GM21825 (cell line): ENCODE measurements at regions not wholly inside any gene's neighbourhood (a gene's known extent, or its start where the extent isn't known, plus 50 kb on each side); places are given as distances from the start of the nearest gene placed in this dataset.

Experiments used
- ATAC-seq: cut with Tn5 transposase; IDR thresholded peaks from one replicate; pipeline ENCODE4 v1.9.1; 2021; ENCODE audit warnings: mild to moderate bottlenecking, moderate library complexity; ENCODE audit not compliant: unreplicated experiment

DNA sequence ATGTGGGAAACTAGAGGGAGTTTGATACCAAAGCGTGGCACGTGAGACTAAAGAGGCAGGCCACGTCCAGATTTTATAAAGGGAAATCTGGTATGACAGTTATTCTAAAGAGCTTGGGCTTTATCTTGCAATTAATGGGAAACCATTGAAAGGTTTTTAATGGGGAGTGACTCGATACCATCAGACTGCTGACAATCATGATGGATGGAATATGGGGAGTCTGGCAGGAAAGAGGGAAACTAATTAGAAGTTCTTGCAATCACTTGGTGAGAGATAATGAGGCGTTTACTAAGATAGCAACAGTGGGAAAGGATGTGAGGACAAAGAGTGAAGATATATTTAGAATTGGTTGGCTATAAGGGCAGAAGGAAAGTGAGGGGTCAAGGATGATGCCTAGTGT lies 94.0 kb downstream of the MBL2 start:
- ATAC-seq: no peak

DNA sequence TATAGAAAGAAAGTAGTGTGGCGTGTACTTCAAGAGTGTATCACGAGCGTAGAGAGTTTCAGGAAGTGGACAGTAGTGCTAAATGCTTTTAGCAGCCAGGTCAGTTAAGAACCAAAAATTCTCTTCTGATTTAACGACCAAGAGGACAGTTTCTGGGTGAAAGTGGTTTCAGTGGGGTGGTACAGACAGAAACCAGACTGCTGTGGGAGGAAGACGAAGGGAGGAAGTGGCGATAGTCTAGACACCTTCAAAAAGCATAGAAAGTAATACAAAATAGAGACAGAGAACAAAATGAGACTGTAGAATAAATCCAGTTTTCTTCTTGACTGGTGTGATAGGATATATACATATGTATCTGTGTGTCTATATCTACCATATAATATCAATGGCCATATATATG lies 93.5 kb downstream of the MBL2 start:
- ATAC-seq: no peak

DNA sequence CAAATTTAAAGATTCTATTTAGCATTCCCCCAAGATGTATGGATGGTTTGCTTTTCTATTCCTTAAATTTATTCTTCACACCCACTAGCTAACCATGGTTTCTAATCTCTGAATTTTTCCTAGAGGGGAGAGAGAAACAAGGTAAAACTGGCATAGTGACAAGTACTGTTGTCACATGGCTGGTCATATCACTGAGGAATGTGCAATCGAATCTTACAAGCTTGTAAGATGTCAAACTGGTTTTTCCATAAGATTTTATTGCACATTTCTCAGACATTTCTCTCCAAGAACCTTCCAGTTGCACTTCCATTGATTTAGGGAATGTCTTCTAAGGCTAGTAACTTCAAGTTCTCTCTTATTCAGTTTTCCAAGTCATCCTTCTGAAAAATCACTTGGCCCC lies 89.8 kb downstream of the MBL2 start:
- no peak for ATAC-seq

DNA sequence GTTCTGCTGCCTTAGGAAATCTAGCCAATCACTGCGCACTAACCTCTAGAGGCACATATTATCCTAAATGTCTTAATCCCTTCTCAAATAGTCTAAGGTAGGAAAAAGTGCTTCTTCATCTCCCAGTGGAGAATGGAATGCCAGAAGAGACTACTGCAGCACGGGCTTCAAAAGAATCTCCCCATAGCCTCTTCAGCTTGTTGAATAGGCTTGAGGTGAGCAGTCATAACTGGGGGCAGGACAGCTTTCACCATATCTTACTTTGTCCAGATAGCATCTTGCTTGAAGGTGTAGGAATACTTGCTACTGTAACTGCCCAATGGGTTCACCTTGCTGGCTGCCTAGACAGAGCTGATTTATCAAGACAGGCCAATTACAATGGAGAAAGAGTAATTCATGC lies 88.8 kb downstream of the MBL2 start:
- no peak for ATAC-seq

DNA sequence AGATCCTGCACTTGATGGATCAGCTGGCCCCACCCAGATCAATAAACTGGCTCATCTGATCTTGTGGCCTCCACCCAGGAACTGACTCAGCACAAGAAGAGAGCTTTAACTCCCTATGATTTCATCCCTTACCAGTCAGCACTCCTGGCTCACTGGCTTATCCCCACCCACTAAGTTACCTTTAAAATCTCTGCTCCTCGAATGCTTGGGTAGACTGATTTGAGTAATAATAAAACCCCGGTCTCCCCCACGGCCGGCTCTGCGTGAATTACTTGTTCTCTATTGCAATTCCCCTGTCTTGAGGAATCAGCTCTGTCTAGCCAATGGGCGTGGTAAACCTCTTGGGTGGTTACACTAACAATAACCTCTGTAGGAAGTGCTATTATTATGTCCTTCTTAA lies 83.7 kb downstream of the MBL2 start:
- no peak for ATAC-seq

DNA sequence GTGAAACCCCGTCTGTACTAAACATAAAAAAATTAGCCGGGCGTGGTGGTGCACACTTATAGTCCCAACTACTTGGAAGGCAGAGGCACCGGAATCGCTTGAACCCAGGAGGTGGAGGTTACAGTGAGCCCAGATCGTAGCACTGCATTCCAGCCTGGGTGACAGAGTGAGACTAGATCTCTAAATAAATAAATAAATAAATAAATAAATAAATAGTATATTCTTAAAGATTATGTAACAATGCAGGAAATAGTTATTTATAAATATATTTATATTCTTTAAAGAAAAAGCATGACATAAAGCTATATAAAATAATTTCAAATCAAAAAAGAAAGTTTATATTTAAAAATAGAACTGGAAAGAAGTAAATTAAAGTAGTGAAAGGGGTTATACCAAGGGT lies 76.4 kb downstream of the MBL2 start:
- ATAC-seq: no peak

DNA sequence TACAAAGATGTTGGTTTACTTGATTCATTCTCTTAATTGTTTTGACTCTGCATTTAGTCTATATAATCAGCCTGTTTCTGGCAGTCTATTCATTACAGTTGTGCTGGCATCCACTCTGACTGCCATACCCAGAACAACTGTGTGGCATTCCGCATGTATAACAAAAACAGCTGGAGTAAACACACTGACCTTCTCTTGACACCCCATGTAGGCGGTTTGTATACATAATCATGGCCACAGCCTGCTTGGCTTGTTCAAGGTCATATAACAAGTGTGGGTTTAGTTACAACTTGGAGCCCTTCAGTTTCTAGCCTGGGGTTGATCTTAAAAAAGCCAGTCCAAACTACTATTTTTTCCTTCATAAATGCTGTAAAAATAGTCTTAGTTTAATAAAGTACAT lies 70.9 kb downstream of the MBL2 start:
- ATAC-seq: no peak

DNA sequence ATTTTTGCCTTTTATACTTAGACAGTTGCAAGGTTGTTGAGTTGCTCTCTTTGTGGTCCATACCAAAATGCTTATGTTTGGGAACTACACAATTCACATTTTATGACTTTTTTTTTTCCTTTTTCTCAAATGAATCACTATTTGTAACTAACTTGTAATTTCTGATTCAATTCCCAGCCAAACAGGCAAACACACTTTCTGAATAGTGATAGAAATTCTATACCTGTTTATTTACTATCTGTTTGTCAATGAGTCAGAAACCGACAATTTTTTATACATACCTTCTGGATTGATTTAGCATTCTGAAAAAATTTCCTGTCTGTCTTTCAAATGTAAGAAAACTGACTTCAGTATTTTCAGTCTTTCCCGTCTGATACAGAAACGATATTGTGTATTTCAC lies 69.1 kb downstream of the MBL2 start:
- ATAC-seq: no peak

DNA sequence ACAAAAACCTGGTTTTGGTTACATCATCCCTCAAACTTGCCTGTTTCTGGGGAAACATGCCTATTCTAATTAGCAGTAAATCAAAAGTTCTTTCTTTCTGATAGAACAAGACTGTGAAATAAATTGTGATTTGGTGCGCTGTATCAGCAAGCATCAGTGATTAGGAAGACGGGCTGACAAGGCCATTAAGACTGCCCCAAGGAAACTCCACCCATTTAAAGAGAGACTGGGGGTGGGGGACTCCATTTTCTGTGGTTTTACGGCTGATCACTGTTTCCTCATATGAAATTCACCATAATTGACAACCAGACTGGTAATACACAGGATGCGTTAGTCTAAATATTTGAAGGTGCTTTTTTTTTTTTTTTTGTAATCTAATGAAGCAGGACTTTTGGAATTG lies 68.7 kb downstream of the MBL2 start:
- ATAC-seq: no peak

DNA sequence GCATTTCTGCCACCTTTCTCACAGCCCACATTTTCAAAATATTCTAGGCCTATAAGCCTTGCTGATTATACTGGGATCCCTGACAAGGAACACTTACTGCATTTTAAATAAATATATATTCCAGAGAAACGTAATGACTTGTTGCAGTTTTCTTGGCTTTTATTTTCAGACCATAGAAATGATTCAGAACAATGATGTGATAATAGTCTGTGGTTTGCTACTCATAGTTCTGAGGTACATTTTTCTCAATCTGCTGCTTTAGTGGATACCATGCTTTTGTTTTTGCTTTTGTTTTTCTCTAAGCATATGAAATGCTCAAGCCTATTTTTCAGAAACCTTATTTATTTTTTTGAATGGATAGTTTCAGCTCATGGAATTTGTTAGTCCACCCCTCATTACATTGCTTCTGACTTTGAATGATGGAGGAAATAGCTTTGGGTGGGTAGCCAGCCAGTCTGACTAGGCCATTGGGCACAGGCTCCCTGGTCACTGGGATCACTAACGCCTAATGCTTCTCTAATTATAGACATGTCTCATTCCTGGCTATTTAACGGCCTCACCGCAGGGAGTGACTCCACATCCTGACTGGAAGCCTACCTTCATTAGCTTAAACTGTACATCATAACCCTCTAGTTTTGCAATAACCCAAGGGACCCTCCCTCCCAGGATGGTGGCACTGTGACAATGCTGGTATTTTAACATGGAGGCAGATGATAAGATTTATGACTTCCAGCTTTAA lies 66.1 kb downstream of the MBL2 start:
- ATAC-seq: no peak
